ENCODE measurements at regions not wholly inside any gene's neighbourhood (a gene's known extent, or its start where the extent isn't known, plus 50 kb on each side); places are given as distances from the start of the nearest gene placed in this dataset.

DNA sequence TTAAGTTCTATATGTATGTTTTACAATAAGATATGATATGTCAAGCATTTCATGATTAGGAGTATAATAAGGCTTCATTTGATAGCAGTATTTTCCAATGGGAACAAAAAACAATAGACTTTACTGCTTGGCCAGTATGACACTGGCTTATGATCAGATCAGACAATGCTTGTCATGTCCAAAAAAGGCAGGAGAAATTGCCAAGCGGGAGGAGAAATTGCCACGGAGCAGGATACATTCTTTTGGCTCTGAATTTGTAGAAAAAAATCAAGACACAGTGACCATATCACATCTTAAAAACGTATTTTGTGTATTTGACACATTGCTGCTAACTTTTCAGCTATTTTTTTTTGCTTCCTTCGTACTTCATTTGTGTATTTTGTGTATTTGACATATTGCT, 404.1 kb downstream of the CNTNAP4 start:
- Histone ChIP-seq H3K36me3 (ENCODE audit: low read length) (no peaks in the 10 kb centered on the region), H4K20me1 (ENCODE audit: low read depth, low read length) (no peaks in the 10 kb centered on the region), H3K9me2 (replicated peaks; ENCODE audit: insufficient read depth, low read length) (no peaks in the 10 kb centered on the region), H3K4me3 (ENCODE audit: insufficient read depth, low read length, poor library complexity, severe bottlenecking) (no peak overlapping the region), H2AFZ (ENCODE audit: low read depth, low read length, severe bottlenecking) (no peak overlapping the region), H3K27ac (ENCODE audit: low read depth, low read length) (no peak overlapping the region), H3K27me3 (ENCODE audit: low read length) (no peaks in the 10 kb centered on the region), H3K79me2 (ENCODE audit: insufficient read depth, low read length) (no peaks in the 10 kb centered on the region), H3K9ac (ENCODE audit: low read length) (no peak overlapping the region), H3K4me2 (ENCODE audit: low read depth, low read length, poor library complexity, severe bottlenecking) (no peak overlapping the region), H3K9me3 (ENCODE audit: insufficient read depth, low read length) (no peaks in the 10 kb centered on the region), H3F3A (ENCODE audit: insufficient read depth) (no peaks in the 10 kb centered on the region)
- TF ChIP-seq, protein P1, sequence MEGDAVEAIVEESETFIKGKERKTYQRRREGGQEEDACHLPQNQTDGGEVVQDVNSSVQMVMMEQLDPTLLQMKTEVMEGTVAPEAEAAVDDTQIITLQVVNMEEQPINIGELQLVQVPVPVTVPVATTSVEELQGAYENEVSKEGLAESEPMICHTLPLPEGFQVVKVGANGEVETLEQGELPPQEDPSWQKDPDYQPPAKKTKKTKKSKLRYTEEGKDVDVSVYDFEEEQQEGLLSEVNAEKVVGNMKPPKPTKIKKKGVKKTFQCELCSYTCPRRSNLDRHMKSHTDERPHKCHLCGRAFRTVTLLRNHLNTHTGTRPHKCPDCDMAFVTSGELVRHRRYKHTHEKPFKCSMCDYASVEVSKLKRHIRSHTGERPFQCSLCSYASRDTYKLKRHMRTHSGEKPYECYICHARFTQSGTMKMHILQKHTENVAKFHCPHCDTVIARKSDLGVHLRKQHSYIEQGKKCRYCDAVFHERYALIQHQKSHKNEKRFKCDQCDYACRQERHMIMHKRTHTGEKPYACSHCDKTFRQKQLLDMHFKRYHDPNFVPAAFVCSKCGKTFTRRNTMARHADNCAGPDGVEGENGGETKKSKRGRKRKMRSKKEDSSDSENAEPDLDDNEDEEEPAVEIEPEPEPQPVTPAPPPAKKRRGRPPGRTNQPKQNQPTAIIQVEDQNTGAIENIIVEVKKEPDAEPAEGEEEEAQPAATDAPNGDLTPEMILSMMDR (IDR thresholded peaks at IDR 0.05; ENCODE audit: insufficient read depth, low read length, poor library complexity, severe bottlenecking), result no peak
- no peak for TF ChIP-seq EZH2phosphoT487 (conservative IDR thresholded peaks at IDR 0.05; ENCODE audit: low read length)

DNA sequence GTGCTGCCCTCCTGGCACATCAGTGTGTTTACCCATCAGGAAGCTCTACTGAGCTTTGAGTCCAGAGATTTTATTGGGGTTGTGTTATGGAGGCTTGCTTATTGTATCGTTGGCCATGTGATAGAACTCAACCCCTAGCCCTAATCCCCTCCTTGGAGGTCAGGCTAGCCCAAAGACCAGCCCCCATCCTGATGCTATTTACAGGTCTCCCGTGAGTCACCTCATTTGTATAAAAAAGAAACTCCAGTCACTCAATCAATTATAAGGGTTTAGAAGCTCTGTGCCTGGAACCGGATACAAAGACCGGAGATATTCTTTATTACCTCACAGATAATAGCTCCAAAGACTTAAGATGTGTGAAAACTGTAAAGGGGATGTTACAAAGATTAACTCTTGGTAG, 405.9 kb downstream of the CNTNAP4 start:
- Histone ChIP-seq H3K36me3 (ENCODE audit: low read length) (no peaks in the 10 kb centered on the region), H3K9ac (ENCODE audit: low read length) (no peak overlapping the region), H3K9me2 (replicated peaks; ENCODE audit: insufficient read depth, low read length) (no peaks in the 10 kb centered on the region), H2AFZ (ENCODE audit: low read depth, low read length, severe bottlenecking) (no peak overlapping the region), H3K4me3 (ENCODE audit: insufficient read depth, low read length, poor library complexity, severe bottlenecking) (no peak overlapping the region), H3K9me3 (ENCODE audit: insufficient read depth, low read length) (no peaks in the 10 kb centered on the region), H3K79me2 (ENCODE audit: insufficient read depth, low read length) (no peaks in the 10 kb centered on the region), H3K27me3 (ENCODE audit: low read length) (no peaks in the 10 kb centered on the region), H4K20me1 (ENCODE audit: low read depth, low read length) (no peaks in the 10 kb centered on the region), H3K27ac (ENCODE audit: low read depth, low read length) (no peak overlapping the region), H3K4me2 (ENCODE audit: low read depth, low read length, poor library complexity, severe bottlenecking) (no peak overlapping the region), H3F3A (ENCODE audit: insufficient read depth) (no peaks in the 10 kb centered on the region)
- TF ChIP-seq, protein P1 (IDR thresholded peaks at IDR 0.05; ENCODE audit: insufficient read depth, low read length, poor library complexity, severe bottlenecking), result no peak
- no peak for TF ChIP-seq EZH2phosphoT487 (conservative IDR thresholded peaks at IDR 0.05; ENCODE audit: low read length)

DNA sequence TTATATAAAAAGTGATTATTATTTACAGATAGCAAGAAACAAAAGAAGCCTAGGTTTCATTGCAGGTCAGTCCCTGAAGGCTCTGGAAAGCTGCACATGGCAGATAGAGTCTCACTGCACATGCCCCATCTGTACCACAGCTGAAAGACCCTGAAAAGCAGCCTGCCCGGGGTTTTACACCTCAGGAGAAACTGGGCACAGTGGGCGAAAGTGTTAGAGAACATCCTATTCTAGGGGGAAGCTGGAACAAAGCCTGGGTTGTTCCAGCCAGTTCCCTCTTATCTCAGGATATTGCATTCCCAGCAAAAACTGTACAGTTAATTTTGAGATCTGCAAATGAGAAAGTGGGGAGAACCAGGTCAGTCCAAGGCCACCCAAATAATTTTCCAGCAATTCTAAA, 419.7 kb downstream of the CNTNAP4 start:
- H3K9me3 ChIP-seq (ENCODE audit: insufficient read depth, low read length), result no peaks in the 10 kb centered on the region
- no peaks in the 10 kb centered on the region for H3K36me3 ChIP-seq (ENCODE audit: low read length)
- H2AFZ ChIP-seq (ENCODE audit: low read depth, low read length, severe bottlenecking), result no peak overlapping the region
- TF ChIP-seq EZH2phosphoT487 (conservative IDR thresholded peaks at IDR 0.05; ENCODE audit: low read length), result no peak
- TF ChIP-seq, protein P1 (IDR thresholded peaks at IDR 0.05; ENCODE audit: insufficient read depth, low read length, poor library complexity, severe bottlenecking), result no peak
- no peaks in the 10 kb centered on the region for H3K9me2 ChIP-seq (replicated peaks; ENCODE audit: insufficient read depth, low read length)
- no peak overlapping the region for H3K4me3 ChIP-seq (ENCODE audit: insufficient read depth, low read length, poor library complexity, severe bottlenecking)
- H4K20me1 ChIP-seq (ENCODE audit: low read depth, low read length), result no peaks in the 10 kb centered on the region
- no peaks in the 10 kb centered on the region for H3K27me3 ChIP-seq (ENCODE audit: low read length)
- no peak overlapping the region for H3K4me2 ChIP-seq (ENCODE audit: low read depth, low read length, poor library complexity, severe bottlenecking)
- no peak overlapping the region for H3K27ac ChIP-seq (ENCODE audit: low read depth, low read length)
- H3K79me2 ChIP-seq (ENCODE audit: insufficient read depth, low read length), result no peaks in the 10 kb centered on the region
- no peak overlapping the region for H3K9ac ChIP-seq (ENCODE audit: low read length)
- no peaks in the 10 kb centered on the region for H3F3A ChIP-seq (ENCODE audit: insufficient read depth)

Measured in SU-DHL-6 (cell line).